NCI-H2196 (cell line): ENCODE measurements at regions not wholly inside any gene's neighbourhood (a gene's known extent, or its start where the extent isn't known, plus 50 kb on each side); places are given as distances from the start of the nearest gene placed in this dataset.

Experiments used
- DNase-seq: peaks from one replicate; lab custom pipeline; 2025; ENCODE audit not compliant: unreplicated experiment; lab: John Stamatoyannopoulos, UW

DNA sequence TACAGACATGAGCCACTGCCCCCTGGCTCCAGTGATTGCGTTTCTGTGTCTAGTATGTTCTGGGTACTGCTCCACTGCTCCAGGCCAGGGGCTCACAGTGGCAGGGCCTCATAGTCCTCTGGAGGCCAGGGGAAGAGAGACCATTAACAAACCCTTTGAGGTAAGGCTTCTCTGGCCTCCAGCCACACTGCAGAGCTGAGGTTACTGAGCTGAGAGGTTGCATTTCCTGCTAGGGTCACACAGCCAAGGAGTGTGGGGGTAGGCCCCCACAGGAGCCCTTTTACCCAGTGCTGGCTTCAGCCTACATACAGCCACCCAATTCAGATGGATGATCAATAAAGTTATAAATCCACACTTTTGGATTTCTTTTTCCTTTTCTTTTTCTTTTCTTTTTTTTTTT, 50.4 kb upstream of the DLX4 start:
- no peak for DNase-seq
